Neutrophil (primary cell): ENCODE measurements at regions not wholly inside any gene's neighbourhood (a gene's known extent, or its start where the extent isn't known, plus 50 kb on each side); places are given as distances from the start of the nearest gene placed in this dataset.

Experiments used
- H3K27ac ChIP-seq: fragments of 200-600 bp; sonication (generic); 2 replicates; pipeline ENCODE4 v1.5.1; 2016; ENCODE audit warnings: mild to moderate bottlenecking, moderate library complexity
- H3K27me3 ChIP-seq: fragments of 200-600 bp; sonication (generic); 2 replicates; pipeline ENCODE4 v1.6.0; 2016; ENCODE audit warnings: mild to moderate bottlenecking
- H3K36me3 ChIP-seq: fragments of 200-600 bp; sonication (generic); 2 replicates; pipeline ENCODE4 v1.5.1; 2017
- H3K4me1 ChIP-seq, 2 experiments: fragments of 200-600 bp in 1 of 2; sonication (generic) in 1 of 2; 1 replicate in 1 of 2; 2 replicates in 1 of 2; pipeline versions ENCODE4 v1.5.1 to v1.6.1; 2013 to 2016; ENCODE audit warnings: low read depth in 1 of 2, low read length in 1 of 2, mild to moderate bottlenecking in 1 of 2, moderate library complexity in 1 of 2; ENCODE audit not compliant: control insufficient read depth in 1 of 2, insufficient read depth in 1 of 2
- H3K4me3 ChIP-seq, 2 experiments: fragments of 200-600 bp in 1 of 2; sonication (generic) in 1 of 2; 1 replicate in 1 of 2; 2 replicates in 1 of 2; pipeline ENCODE4 v1.5.1; 2013 to 2016; ENCODE audit warnings: low read depth in 1 of 2, low read length in 1 of 2, mild to moderate bottlenecking in 1 of 2, moderate library complexity in 1 of 2
- H3K9me3 ChIP-seq: fragments of 200-600 bp; sonication (generic); 2 replicates; pipeline ENCODE4 v1.5.1; 2016
- TF ChIP-seq, protein P1 (sequence below): fragments of 200-600 bp; sonication (generic); IDR thresholded peaks from 2 replicates; pipeline ENCODE4 v1.5.1; 2016; ENCODE audit warnings: antibody characterized with exemption

DNA sequence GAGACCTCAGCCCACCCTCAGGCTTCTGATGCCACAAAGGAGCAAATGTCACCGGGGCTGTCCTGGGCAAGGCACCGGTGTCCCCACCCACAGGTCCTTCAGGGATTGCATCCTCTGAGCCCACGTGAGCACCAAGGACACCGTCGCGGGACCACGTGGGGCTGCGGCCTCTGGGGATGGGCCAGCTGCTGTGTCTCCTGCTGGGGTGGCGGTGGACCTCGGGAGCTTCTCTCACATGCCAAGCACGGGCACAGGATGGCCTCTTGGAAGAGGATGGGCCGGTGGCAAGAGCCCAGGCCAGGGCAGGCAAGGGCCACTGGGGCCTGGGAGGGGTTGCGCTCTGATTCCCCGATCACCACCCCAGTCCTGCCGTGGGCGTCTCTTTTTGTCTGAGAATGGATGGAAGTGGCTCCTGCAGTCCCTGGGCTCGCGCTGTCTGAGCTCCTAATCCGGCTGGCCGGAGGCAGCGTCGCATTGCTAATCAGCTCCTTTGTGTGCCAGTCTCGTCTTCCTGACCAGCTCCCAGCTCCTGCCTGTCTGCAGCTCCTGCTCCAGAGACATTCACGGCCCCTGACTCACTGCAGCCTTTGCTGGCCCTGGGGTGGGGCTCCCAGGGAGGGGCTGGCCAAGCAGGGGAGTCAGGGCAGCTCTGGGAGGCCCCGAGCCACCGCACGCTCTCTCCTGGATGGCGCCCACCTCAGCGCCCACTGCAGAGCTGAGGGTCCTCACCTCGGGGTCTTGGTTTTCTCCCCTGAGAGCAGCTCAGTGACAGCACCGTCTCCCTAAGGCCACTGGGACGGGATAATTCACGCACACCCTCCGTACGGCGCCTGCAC, 146.7 kb downstream of the CTTN start:
- Histone ChIP-seq H3K9me3 (no peaks in the 10 kb centered on the region), H3K4me1 (no peaks in the 10 kb centered on the region), H3K27me3 (no peaks in the 10 kb centered on the region), H3K27ac (no peak overlapping the region), H3K4me3 (no peak overlapping the region), H3K36me3 (no peaks in the 10 kb centered on the region)
- TF ChIP-seq, protein P1, sequence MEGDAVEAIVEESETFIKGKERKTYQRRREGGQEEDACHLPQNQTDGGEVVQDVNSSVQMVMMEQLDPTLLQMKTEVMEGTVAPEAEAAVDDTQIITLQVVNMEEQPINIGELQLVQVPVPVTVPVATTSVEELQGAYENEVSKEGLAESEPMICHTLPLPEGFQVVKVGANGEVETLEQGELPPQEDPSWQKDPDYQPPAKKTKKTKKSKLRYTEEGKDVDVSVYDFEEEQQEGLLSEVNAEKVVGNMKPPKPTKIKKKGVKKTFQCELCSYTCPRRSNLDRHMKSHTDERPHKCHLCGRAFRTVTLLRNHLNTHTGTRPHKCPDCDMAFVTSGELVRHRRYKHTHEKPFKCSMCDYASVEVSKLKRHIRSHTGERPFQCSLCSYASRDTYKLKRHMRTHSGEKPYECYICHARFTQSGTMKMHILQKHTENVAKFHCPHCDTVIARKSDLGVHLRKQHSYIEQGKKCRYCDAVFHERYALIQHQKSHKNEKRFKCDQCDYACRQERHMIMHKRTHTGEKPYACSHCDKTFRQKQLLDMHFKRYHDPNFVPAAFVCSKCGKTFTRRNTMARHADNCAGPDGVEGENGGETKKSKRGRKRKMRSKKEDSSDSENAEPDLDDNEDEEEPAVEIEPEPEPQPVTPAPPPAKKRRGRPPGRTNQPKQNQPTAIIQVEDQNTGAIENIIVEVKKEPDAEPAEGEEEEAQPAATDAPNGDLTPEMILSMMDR: no peak

DNA sequence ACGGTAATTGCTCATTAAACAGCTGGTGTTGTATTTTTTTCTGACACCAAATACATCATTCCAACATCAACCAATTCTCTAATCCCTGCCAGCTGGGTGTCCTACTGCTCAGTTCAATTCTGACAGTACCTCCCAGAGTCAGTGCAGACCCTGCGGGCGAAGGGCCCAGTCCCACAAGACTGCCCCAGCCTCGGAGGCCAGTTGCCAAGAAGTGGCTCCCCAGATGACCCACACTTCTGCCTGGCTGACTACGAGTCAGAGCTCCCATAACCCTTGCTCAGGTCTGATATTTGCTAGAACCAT, 147.2 kb downstream of the CTTN start:
- Histone ChIP-seq H3K27me3 (no peaks in the 10 kb centered on the region), H3K4me3 (no peak overlapping the region), H3K27ac (no peak overlapping the region), H3K4me1 (no peaks in the 10 kb centered on the region), H3K36me3 (no peaks in the 10 kb centered on the region), H3K9me3 (no peaks in the 10 kb centered on the region)
- TF ChIP-seq, protein P1: no peak

DNA sequence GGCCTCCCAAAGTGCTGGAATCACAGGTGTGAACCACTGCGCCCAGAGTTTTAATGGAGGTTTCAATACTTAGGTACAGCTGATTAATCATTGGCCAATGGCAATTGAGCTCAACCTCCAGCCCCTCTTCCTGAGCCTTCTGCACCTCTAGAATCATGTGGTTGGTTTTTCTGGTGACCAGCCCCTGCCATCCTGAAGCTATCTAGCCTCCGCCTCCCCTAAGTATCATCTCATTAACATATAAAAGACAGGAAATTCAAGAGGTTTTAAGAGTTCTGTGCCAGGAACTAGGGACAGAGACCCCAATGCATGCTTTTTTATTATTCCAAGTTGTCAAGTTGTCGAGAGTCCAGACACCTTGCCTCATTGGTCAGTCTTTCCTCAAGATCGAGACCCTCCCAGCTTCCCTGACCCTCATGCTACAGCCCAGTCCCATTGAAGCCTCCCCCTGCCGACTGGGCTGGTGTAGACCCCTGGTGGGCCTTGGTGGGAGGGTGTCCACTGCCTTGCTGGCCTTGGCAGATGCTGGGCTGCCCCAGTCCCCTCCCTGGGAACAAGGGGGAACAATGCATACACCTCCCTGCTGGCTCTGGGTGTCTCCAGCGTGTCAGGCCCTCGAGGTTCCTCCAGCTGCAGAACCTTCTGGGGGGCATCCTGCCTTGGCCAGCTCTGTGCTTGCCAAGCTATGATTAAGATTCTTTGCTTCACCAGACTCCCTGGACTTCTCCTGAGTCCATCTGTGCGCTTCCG, 148.0 kb downstream of the CTTN start:
- no peaks in the 10 kb centered on the region for H3K27me3 ChIP-seq
- no peak overlapping the region for H3K27ac ChIP-seq
- TF ChIP-seq, protein P1: no peak
- no peak overlapping the region for H3K4me3 ChIP-seq
- H3K36me3 ChIP-seq: no peaks in the 10 kb centered on the region
- H3K9me3 ChIP-seq: no peaks in the 10 kb centered on the region
- no peaks in the 10 kb centered on the region for H3K4me1 ChIP-seq

DNA sequence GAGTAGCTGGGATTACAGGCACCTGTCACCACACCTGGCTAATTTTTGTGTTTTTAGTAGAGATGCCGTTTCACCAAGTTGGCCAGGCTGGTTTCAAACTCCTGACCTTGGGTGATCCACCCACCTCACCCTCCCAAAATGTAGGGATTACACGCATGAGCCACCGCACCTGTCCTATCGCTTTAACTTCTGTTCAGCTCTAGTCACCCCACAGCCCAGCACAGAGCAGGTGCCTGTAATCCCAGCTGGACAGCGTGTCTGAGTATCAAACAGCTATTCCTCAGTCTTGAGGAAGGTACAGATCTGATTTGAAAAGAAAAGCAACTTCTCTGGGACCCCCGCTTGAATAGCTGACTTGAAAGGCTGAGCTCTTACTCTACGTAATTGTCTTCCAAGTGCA, 149.1 kb downstream of the CTTN start:
- Histone ChIP-seq H3K36me3 (no peaks in the 10 kb centered on the region), H3K9me3 (no peaks in the 10 kb centered on the region), H3K27me3 (no peaks in the 10 kb centered on the region), H3K27ac (no peak overlapping the region), H3K4me1 (no peaks in the 10 kb centered on the region), H3K4me3 (no peak overlapping the region)
- TF ChIP-seq, protein P1: no peak

DNA sequence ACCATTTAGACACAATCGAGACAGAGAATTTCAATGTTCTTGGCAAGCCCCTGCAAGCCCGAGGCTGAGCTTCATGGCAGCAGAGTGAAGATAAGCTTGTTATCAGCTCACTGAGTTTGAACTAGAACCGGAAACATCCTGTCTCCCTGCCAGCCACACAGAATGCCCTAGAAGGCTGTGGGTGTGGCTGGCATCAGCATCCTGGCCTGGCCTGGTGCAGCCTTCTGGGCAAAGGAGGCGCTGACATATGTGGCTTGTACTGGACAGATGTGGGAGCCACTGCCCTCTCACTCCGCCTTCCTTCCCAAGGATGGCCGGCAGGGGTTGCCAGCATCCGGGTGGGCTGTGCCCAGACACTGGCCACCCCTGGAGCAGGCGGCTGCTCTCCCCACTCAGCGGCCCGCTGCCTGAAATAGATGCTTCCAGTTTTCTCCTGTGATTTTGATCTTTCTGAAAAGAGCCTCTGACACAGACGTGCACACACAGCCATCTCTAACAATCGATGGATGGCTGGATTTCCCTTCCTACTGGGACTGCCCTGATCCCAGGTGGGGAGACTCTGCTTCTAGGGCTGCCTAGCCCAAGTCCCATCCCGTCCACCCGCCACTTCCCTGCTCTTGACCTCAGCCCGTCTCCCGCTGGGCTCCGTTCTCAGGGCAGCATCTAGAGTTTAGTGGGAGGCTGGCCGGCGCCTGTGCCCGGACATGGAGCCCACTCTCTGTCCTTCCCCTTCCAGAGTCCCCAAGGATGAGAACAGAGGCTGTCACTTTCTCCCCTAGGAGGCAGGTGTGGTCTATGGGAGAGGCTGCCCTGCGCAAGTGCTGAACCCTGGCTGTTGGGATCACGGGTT, 149.7 kb downstream of the CTTN start:
- Histone ChIP-seq H3K36me3 (no peaks in the 10 kb centered on the region), H3K27ac (no peak overlapping the region), H3K4me1 (no peaks in the 10 kb centered on the region), H3K4me3 (no peak overlapping the region), H3K9me3 (no peaks in the 10 kb centered on the region), H3K27me3 (no peaks in the 10 kb centered on the region)
- TF ChIP-seq, protein P1: no peak
